Stimulated activated CD4-positive, alpha-beta T cell treated with anti-CD3 and anti-CD28 coated beads, Interleukin-12 subunit alpha, Interleukin-12 subunit beta, amount 100 ng/mL, for 48 hours (primary cell): ENCODE measurements at regions not wholly inside any gene's neighbourhood (a gene's known extent, or its start where the extent isn't known, plus 50 kb on each side); places are given as distances from the start of the nearest gene placed in this dataset.

Experiments used
- DNase-seq, 3 donors: peaks; one replicate each; pipeline ENCODE4 v3.0.0-alpha.2; 2020; ENCODE audit warnings: low read depth in 2 of 3, low spot score in 1 of 3

- no peak for DNase-seq
Observed at GRCh38 chr3:162096874-162097273, 600.3 kb downstream of the OTOL1 start.

- DNase-seq: no peak
Observed at GRCh38 chr3:162103808-162104207, 607.2 kb downstream of the OTOL1 start.

GRCh38 chr3:162111861-162112260, 615.3 kb downstream of the OTOL1 start:
- no peak for DNase-seq

- no peak for DNase-seq
Observed at GRCh38 chr3:162112719-162113118, 616.1 kb downstream of the OTOL1 start.

GRCh38 chr3:162117961-162118360, 621.4 kb downstream of the OTOL1 start:
- no peak for DNase-seq

- DNase-seq: no peak
Observed at GRCh38 chr3:162119651-162120050, 623.0 kb downstream of the OTOL1 start.

GRCh38 chr3:162122405-162122804, 625.8 kb downstream of the OTOL1 start:
- DNase-seq: no peak

GRCh38 chr3:162125790-162126189, 629.2 kb downstream of the OTOL1 start:
- no peak for DNase-seq

GRCh38 chr3:162130582-162130981, 634.0 kb downstream of the OTOL1 start:
- no peak for DNase-seq

GRCh38 chr3:162132981-162133380, 636.4 kb downstream of the OTOL1 start:
- no peak for DNase-seq

GRCh38 chr3:162134571-162134970, 638.0 kb downstream of the OTOL1 start:
- DNase-seq: no peak

- no peak for DNase-seq
Observed at GRCh38 chr3:162136136-162136535, 639.5 kb downstream of the OTOL1 start.

GRCh38 chr3:162138509-162138908, 641.9 kb downstream of the OTOL1 start:
- DNase-seq: no peak

- no peak for DNase-seq
Observed at GRCh38 chr3:162139841-162140240, 643.2 kb downstream of the OTOL1 start.

- no peak for DNase-seq
Observed at GRCh38 chr3:162141272-162141791, 644.7 kb downstream of the OTOL1 start.

- DNase-seq: no peak
Observed at GRCh38 chr3:162142511-162142910, 645.9 kb downstream of the OTOL1 start.

GRCh38 chr3:162143180-162143579, 646.6 kb downstream of the OTOL1 start:
- no peak for DNase-seq

- DNase-seq: no peak
Observed at GRCh38 chr3:162147996-162148395, 651.4 kb downstream of the OTOL1 start.

GRCh38 chr3:162150790-162151189, 654.2 kb downstream of the OTOL1 start:
- DNase-seq: no peak

GRCh38 chr3:162152636-162153035, 656.0 kb downstream of the OTOL1 start:
- DNase-seq: no peak

GRCh38 chr3:162161595-162161994, 665.0 kb downstream of the OTOL1 start:
- no peak for DNase-seq

GRCh38 chr3:162165346-162165745, 668.7 kb downstream of the OTOL1 start:
- DNase-seq: no peak

GRCh38 chr3:162166543-162166942, 669.9 kb downstream of the OTOL1 start:
- no peak for DNase-seq

GRCh38 chr3:162168715-162169114, 672.1 kb downstream of the OTOL1 start:
- DNase-seq: no peak
